HCT116 (cell line): ENCODE measurements at regions not wholly inside any gene's neighbourhood (a gene's known extent, or its start where the extent isn't known, plus 50 kb on each side); places are given as distances from the start of the nearest gene placed in this dataset.

Experiments used
- ATAC-seq: fragments of 200-7000 bp; cut with Tn5 transposase; 2 replicates; pipeline ENCODE4 v1.9.1; 2020; ENCODE audit warnings: mild to moderate bottlenecking, moderate library complexity
- BruUV-seq: library from RNA; stranded (reverse); fragments of 400-500 nt; replicated peaks from 2 replicates; lab custom pipeline; 2021; lab: Mats Ljungman, UMichigan
- CTCF ChIA-PET: fragments of 300-600 bp; sonication (Branson Sonifier 250); formaldehyde crosslinking; loops from one replicate; lab custom pipeline; 2021; ENCODE audit warnings: antibody characterized with exemption; lab: Charles Lee
- POLR2A ChIA-PET: fragments of 300-600, 350-600 bp; sonication (Branson Sonifier 250); formaldehyde crosslinking; loops from one replicate; lab custom pipeline; 2021; ENCODE audit warnings: antibody characterized with exemption; lab: Charles Lee
- RAD21 ChIA-PET, 2 experiments: fragments of 300-600 bp; sonication (Branson Sonifier 250); formaldehyde crosslinking; loops; one replicate each; lab custom pipeline; 2023; ENCODE audit warnings: low total read pairs in 2 of 2; ENCODE audit not compliant: uncharacterized antibody in 2 of 2, unreplicated experiment in 2 of 2, low non-redundant PET in 1 of 2; lab: Charles Lee
- DNase-seq: peaks from one replicate; pipeline ENCODE4 v3.0.0-alpha.2; 2010; ENCODE audit warnings: low read depth, low spot score
- H2AFZ ChIP-seq: fragments of 200-600 bp; shearing (Covaris generic), sonication (generic); 2 replicates; pipeline ENCODE4 v1.6.1; 2017; ENCODE audit warnings: low read depth, mixed run types, mixed read lengths, antibody characterized with exemption, low read length; ENCODE audit not compliant: poor library complexity, severe bottlenecking
- H3K27ac ChIP-seq: 2 replicates; pipeline ENCODE4 v1.5.1; 2012; ENCODE audit warnings: low read depth, low read length
- H3K27me3 ChIP-seq: fragments of 200-600 bp; sonication (generic); 2 replicates; pipeline ENCODE4 v1.6.1; 2016; ENCODE audit warnings: mixed run types, low read length, mixed read lengths; ENCODE audit not compliant: insufficient read depth
- H3K36me3 ChIP-seq, 2 experiments: fragments of 200-500 bp in 1 of 2; fragments of 200-600 bp in 1 of 2; sonication (Bioruptor generic) in 1 of 2; sonication (generic) in 1 of 2; 2 replicates each; pipeline versions ENCODE4 v1.5.1 to v1.6.1; 2014 to 2016; ENCODE audit warnings: low read length in 2 of 2, inconsistent platforms in 1 of 2, mixed read lengths in 1 of 2, mixed run types in 1 of 2; ENCODE audit not compliant: insufficient read depth in 2 of 2, control insufficient read depth in 1 of 2
- H3K4me1 ChIP-seq, 2 experiments: fragments of 200-600 bp in 1 of 2; sonication (generic) in 1 of 2; 2 replicates each; pipeline versions ENCODE4 v1.5.1 to v1.6.1; 2012 to 2017; ENCODE audit warnings: low read length in 2 of 2, inconsistent platforms in 1 of 2, mild to moderate bottlenecking in 1 of 2, mixed read lengths in 1 of 2, mixed run types in 1 of 2, moderate library complexity in 1 of 2; ENCODE audit not compliant: insufficient read depth in 2 of 2, control insufficient read depth in 1 of 2
- H3K4me2 ChIP-seq: fragments of 200-600 bp; sonication (generic); 2 replicates; pipeline ENCODE4 v1.6.1; 2017; ENCODE audit warnings: mixed run types, low read length, mixed read lengths
- H3K4me3 ChIP-seq, 2 experiments: fragments of 200-600 bp in 1 of 2; sonication (generic) in 1 of 2; replicated peaks in 1 of 2; 2 replicates each; pipeline ENCODE4 v1.5.1; 2011 to 2016; ENCODE audit warnings: low read length in 2 of 2, control low read depth in 1 of 2, low read depth in 1 of 2, mild to moderate bottlenecking in 1 of 2, mixed read lengths in 1 of 2, mixed run types in 1 of 2
- H3K79me2 ChIP-seq: fragments of 200-600 bp; sonication (generic); 2 replicates; pipeline ENCODE4 v1.6.1; 2017; ENCODE audit warnings: mild to moderate bottlenecking, mixed run types, low read length, moderate library complexity, mixed read lengths; ENCODE audit not compliant: insufficient read depth
- H3K9ac ChIP-seq: fragments of 200-600 bp; sonication (generic); 2 replicates; pipeline ENCODE4 v1.6.1; 2016; ENCODE audit warnings: low read length, mixed read lengths
- H3K9me2 ChIP-seq: fragments of 200-600 bp; sonication (generic), shearing (Covaris generic); 2 replicates; pipeline ENCODE4 v1.6.1; 2017; ENCODE audit warnings: mixed run types, mild to moderate bottlenecking, moderate library complexity; ENCODE audit not compliant: insufficient read depth
- H3K9me3 ChIP-seq, 2 experiments: fragments of 200-500 bp in 1 of 2; fragments of 200-600 bp in 1 of 2; sonication (Bioruptor generic) in 1 of 2; sonication (generic) in 1 of 2; 2 replicates each; pipeline ENCODE4 v1.6.1; 2014 to 2017; ENCODE audit warnings: low read length in 2 of 2, mixed read lengths in 2 of 2, inconsistent platforms in 1 of 2, low read depth in 1 of 2, mild to moderate bottlenecking in 1 of 2, mixed run types in 1 of 2, moderate library complexity in 1 of 2; ENCODE audit not compliant: control insufficient read depth in 1 of 2, insufficient read depth in 1 of 2
- H4K20me1 ChIP-seq: fragments of 200-600 bp; sonication (generic), shearing (Covaris generic); 2 replicates; pipeline ENCODE4 v1.6.1; 2017; ENCODE audit warnings: mixed run types, mild to moderate bottlenecking, moderate library complexity; ENCODE audit not compliant: insufficient read depth
- CBX3 ChIP-seq: IDR thresholded peaks from 2 replicates; pipeline ENCODE4 v1.6.1; 2012; ENCODE audit warnings: low read depth
- CEBPB ChIP-seq: IDR thresholded peaks from 2 replicates; pipeline ENCODE4 v1.6.1; 2012; ENCODE audit warnings: low read depth
- EGR1 ChIP-seq: IDR thresholded peaks from 2 replicates; pipeline ENCODE4 v1.6.1; 2012; ENCODE audit warnings: low read depth
- ELF1 ChIP-seq: IDR thresholded peaks from 2 replicates; pipeline ENCODE4 v1.6.1; 2012; ENCODE audit warnings: low read depth, borderline replicate concordance
- EZH2 ChIP-seq: fragments of 200-600 bp; sonication (generic); IDR thresholded peaks from 2 replicates; pipeline ENCODE4 v1.6.1; 2017; ENCODE audit warnings: antibody characterized with exemption, mixed run types
- EZH2phosphoT487 ChIP-seq: fragments of 200-600 bp; IDR thresholded peaks from 2 replicates; pipeline ENCODE4 v1.6.1; 2018; ENCODE audit warnings: antibody characterized with exemption, borderline replicate concordance
- JUND ChIP-seq: IDR thresholded peaks from 2 replicates; pipeline ENCODE4 v1.6.1; 2012
- POLR2A ChIP-seq: IDR thresholded peaks from 2 replicates; pipeline ENCODE4 v1.7.0; 2011; ENCODE audit warnings: borderline replicate concordance; ENCODE audit not compliant: insufficient read depth, insufficient read length; ENCODE audit errors: extremely low read depth
- POLR2AphosphoS5 ChIP-seq: IDR thresholded peaks from 2 replicates; pipeline ENCODE4 v1.6.1; 2011; ENCODE audit warnings: mild to moderate bottlenecking, low read depth, low read length, moderate library complexity
- RAD21 ChIP-seq: IDR thresholded peaks from 2 replicates; pipeline ENCODE4 v1.6.1; 2012; ENCODE audit warnings: low read depth, mild to moderate bottlenecking
- SP1 ChIP-seq: IDR thresholded peaks from 2 replicates; pipeline ENCODE4 v1.6.1; 2012; ENCODE audit warnings: low read depth
- SRF ChIP-seq: IDR thresholded peaks from 2 replicates; pipeline ENCODE4 v1.6.1; 2012; ENCODE audit warnings: low read depth
- TCF7L2 ChIP-seq: IDR thresholded peaks from 2 replicates; pipeline ENCODE4 v1.7.0; 2011; ENCODE audit warnings: borderline replicate concordance, inconsistent platforms; ENCODE audit not compliant: insufficient read depth, insufficient read length; ENCODE audit errors: extremely low read depth
- YY1 ChIP-seq: IDR thresholded peaks from 2 replicates; pipeline ENCODE4 v1.6.1; 2011; ENCODE audit warnings: low read length, low read depth, moderate library complexity, mild to moderate bottlenecking; ENCODE audit not compliant: insufficient replicate concordance; ENCODE audit errors: extremely low read depth
- ZFX ChIP-seq: fragments of 450-650 bp; IDR thresholded peaks from 2 replicates; pipeline ENCODE4 v1.6.1; 2017
- ZNF274 ChIP-seq: fragments of 200-500 bp; sonication (Bioruptor generic); IDR thresholded peaks from 2 replicates; pipeline ENCODE4 v1.6.1; 2014; ENCODE audit warnings: mild to moderate bottlenecking, low read depth, low read length, inconsistent platforms
- intact Hi-C: fragments of 100-400 bp; cut with micrococcal nuclease; formaldehyde crosslinking; loops from 2 replicates; pipeline ENCODE4 v1.10.0; 2022
- TF ChIP-seq, protein P1 (sequence below): IDR thresholded peaks from 2 replicates; pipeline ENCODE4 v1.6.1; 2012
- TF ChIP-seq, protein P2 (sequence below): IDR thresholded peaks from 2 replicates; pipeline ENCODE4 v1.6.1; 2011; ENCODE audit warnings: mild to moderate bottlenecking, low read length, moderate library complexity; ENCODE audit not compliant: insufficient replicate concordance; ENCODE audit errors: extremely low read depth
- TF ChIP-seq, protein P3 (sequence below): IDR thresholded peaks from 2 replicates; pipeline ENCODE4 v1.6.1; 2012

DNA sequence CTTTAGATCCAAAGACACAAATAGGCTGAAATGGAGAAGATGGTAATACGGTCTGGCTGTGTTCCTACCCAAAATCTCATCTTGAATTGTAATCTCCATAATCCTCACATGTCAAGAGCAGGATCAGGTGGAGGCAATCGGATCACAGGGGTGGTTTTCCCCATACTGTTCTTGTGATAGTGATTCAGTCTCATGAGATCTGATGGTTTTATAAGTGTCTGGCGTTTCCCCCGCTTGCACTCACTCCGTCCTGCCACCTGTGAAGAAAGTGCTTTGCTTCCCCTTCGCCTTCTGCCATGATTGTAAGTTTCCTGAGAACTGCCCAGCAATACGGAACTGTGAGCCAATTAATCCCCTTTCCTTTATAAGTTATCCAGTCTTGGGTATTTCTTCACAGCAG is 1795.5 kb upstream of the FLRT2 start:
- DNase-seq: no peak
- ChIA-PET RAD21 (no interaction called here), POLR2A (no interaction called here), CTCF (no interaction called here)
- intact Hi-C loops: no loop called here
- no peak overlapping the region for H3K27ac ChIP-seq
- H3K36me3 ChIP-seq: no peaks in the 10 kb centered on the region
- no peak overlapping the region for H3K4me3 ChIP-seq
- no peak overlapping the region for H3K4me2 ChIP-seq
- H3K9ac ChIP-seq: no peak overlapping the region
- ATAC-seq: no peak
- H3K4me1 ChIP-seq: no peaks in the 10 kb centered on the region
- BruUV-seq: no TSS peak
- no peaks in the 10 kb centered on the region for H4K20me1 ChIP-seq
- H3K79me2 ChIP-seq: no peaks in the 10 kb centered on the region
- no peak overlapping the region for H2AFZ ChIP-seq
- no peaks in the 10 kb centered on the region for H3K27me3 ChIP-seq
- TF ChIP-seq ELF1: no peak
- no peak for TF ChIP-seq CBX3
- no peak for TF ChIP-seq ZFX
- TF ChIP-seq POLR2A: no peak
- TF ChIP-seq, protein P1, sequence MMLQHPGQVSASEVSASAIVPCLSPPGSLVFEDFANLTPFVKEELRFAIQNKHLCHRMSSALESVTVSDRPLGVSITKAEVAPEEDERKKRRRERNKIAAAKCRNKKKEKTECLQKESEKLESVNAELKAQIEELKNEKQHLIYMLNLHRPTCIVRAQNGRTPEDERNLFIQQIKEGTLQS: no peak
- no peak for TF ChIP-seq EZH2phosphoT487
- TF ChIP-seq TCF7L2: no peak
- no peak for TF ChIP-seq SRF
- TF ChIP-seq YY1: no peak
- no peak for TF ChIP-seq JUND
- TF ChIP-seq, protein P2, sequence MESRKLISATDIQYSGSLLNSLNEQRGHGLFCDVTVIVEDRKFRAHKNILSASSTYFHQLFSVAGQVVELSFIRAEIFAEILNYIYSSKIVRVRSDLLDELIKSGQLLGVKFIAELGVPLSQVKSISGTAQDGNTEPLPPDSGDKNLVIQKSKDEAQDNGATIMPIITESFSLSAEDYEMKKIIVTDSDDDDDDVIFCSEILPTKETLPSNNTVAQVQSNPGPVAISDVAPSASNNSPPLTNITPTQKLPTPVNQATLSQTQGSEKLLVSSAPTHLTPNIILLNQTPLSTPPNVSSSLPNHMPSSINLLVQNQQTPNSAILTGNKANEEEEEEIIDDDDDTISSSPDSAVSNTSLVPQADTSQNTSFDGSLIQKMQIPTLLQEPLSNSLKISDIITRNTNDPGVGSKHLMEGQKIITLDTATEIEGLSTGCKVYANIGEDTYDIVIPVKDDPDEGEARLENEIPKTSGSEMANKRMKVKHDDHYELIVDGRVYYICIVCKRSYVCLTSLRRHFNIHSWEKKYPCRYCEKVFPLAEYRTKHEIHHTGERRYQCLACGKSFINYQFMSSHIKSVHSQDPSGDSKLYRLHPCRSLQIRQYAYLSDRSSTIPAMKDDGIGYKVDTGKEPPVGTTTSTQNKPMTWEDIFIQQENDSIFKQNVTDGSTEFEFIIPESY: no peak
- TF ChIP-seq SP1: no peak
- TF ChIP-seq EGR1: no peak
- no peak for TF ChIP-seq EZH2
- TF ChIP-seq CEBPB: no peak
- TF ChIP-seq ZNF274: no peak
- TF ChIP-seq RAD21: no peak
- no peak for TF ChIP-seq POLR2AphosphoS5
- TF ChIP-seq, protein P3, sequence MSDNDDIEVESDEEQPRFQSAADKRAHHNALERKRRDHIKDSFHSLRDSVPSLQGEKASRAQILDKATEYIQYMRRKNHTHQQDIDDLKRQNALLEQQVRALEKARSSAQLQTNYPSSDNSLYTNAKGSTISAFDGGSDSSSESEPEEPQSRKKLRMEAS: no peak
- H3K9me3 ChIP-seq: peaks cover 7 to 9% of the 10 kb centered on the region in 2 experiments; a peak in 3 of 4 replicates
- H3K9me2 ChIP-seq: no peaks in the 10 kb centered on the region
